ENCODE measurements at regions not wholly inside any gene's neighbourhood (a gene's known extent, or its start where the extent isn't known, plus 50 kb on each side); places are given as distances from the start of the nearest gene placed in this dataset.

DNA sequence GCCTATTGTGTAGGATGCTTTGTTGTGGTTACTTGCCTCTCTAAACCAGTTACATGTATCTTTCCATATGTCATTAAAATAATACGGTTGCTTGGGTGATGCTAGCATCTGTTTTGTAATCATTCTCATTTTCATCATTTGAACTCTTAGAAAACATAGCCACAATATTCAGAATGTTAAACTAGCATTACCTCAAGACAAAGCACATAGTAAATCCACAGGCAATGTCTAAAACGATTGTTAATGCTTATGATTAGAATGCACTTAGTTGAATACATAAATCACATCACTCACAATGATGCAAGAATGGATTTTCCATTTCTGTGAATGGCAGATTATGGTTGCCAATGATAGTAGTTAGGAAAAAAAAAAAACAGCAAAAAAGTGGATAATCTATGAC lies 110.0 kb upstream of the NAALADL2 start:
- FAIRE-seq (no peak), DNase-seq (ENCODE audit: low read depth) (no peak)
- Histone ChIP-seq H3K4me3 (ENCODE audit: low read depth, low read length) (no peak overlapping the region), H3K27me3 (ENCODE audit: control insufficient read depth, insufficient read depth, low read length) (no peaks in the 10 kb centered on the region), H3K36me3 (ENCODE audit: control insufficient read depth, insufficient read depth, low read length) (no peaks in the 10 kb centered on the region)
- TF ChIP-seq, protein P1, sequence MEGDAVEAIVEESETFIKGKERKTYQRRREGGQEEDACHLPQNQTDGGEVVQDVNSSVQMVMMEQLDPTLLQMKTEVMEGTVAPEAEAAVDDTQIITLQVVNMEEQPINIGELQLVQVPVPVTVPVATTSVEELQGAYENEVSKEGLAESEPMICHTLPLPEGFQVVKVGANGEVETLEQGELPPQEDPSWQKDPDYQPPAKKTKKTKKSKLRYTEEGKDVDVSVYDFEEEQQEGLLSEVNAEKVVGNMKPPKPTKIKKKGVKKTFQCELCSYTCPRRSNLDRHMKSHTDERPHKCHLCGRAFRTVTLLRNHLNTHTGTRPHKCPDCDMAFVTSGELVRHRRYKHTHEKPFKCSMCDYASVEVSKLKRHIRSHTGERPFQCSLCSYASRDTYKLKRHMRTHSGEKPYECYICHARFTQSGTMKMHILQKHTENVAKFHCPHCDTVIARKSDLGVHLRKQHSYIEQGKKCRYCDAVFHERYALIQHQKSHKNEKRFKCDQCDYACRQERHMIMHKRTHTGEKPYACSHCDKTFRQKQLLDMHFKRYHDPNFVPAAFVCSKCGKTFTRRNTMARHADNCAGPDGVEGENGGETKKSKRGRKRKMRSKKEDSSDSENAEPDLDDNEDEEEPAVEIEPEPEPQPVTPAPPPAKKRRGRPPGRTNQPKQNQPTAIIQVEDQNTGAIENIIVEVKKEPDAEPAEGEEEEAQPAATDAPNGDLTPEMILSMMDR (IDR thresholded peaks at IDR 0.05; ENCODE audit: insufficient read depth, low read length, severe bottlenecking): no peak

DNA sequence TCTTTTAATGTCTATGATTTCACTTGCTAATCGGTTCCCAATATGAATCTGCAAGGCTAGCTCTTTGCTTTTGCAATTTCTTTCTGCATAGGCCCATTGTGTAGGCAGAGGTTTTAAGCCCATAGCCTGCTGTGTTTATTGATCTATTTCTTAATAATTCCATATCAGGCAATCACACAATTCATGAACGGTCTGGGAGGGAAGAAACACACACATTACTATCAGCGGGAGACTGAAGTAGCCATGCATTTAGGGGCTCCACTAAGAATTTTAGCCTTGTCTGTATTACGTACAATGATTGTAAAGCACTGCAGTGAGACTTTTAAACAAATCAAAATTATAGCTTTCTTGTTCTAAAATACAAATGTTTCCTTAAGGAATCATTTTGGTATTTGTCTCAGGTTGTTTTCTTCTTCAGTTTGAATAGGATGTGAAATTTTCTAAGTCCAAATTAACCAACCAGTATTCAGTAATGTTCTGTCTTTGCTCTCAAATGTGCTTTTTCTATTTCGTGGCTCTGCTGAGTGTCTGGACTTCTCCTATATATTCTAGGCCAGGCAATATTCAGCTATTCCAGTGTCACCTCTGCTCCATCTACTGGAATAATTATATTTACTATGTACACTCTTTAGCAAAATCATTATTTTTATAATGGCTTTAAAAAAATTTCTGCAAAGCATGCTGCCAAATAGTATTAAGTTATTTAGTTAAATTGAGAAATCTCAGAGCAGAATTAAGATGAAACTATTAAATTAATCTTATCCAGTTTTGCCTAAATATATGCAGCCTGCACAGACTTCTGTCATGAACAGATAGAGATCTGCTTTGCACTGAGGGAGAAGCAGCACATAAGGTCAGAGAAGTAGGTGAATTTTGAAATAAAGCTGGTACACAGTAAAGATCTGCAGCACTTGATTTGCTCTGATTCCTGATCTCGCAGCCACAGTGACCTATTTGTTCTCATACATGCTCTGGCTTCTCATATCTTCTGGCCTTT lies 103.0 kb upstream of the NAALADL2 start:
- DNase-seq (ENCODE audit: low read depth) (no peak), FAIRE-seq (no peak)
- H3K36me3 ChIP-seq (ENCODE audit: control insufficient read depth, insufficient read depth, low read length): no peaks in the 10 kb centered on the region
- TF ChIP-seq, protein P1 (IDR thresholded peaks at IDR 0.05; ENCODE audit: insufficient read depth, low read length, severe bottlenecking): no peak
- no peak overlapping the region for H3K4me3 ChIP-seq (ENCODE audit: low read depth, low read length)
- H3K27me3 ChIP-seq (ENCODE audit: control insufficient read depth, insufficient read depth, low read length): no peaks in the 10 kb centered on the region

DNA sequence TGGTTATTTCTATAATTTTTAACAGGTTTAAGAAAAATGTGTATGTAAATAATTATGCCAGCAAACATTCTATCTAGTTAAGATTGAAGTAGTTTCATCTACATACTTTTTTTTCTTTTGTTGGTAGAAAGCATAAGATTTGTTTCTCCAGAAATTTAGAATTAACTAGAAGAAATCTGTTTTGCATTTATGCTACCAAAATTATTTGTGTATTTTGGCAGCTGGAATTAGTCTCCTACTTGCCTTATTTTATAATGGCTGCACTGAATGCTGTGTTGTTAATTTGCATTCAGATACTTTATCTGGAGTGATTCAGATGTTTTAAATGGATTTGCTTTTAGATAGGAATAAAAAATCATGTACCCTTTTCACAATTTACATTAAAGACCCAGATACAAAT lies 100.2 kb upstream of the NAALADL2 start:
- Histone ChIP-seq H3K4me3 (ENCODE audit: low read depth, low read length) (no peak overlapping the region), H3K36me3 (ENCODE audit: control insufficient read depth, insufficient read depth, low read length) (no peaks in the 10 kb centered on the region), H3K27me3 (ENCODE audit: control insufficient read depth, insufficient read depth, low read length) (no peaks in the 10 kb centered on the region)
- TF ChIP-seq, protein P1 (IDR thresholded peaks at IDR 0.05; ENCODE audit: insufficient read depth, low read length, severe bottlenecking): no peak
- FAIRE-seq (no peak), DNase-seq (ENCODE audit: low read depth) (no peak)

DNA sequence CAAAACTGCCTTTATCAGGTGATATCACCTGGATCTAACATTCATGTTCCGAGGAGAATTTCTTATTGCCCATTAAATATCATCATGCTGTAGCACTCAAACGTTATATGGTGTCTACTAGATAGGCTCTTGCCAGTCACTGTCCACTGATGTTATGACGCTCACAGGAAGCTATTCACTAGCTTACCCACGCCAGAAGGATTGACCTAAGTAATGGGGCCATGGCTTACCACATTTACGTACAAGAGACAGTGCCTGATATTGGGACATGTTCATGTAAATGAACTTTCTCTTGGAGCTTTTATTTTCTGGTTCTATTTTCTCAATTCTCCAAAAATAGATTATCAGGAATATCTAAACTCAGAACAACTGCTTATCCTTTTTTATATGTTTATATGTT lies 91.7 kb upstream of the NAALADL2 start:
- FAIRE-seq (no peak), DNase-seq (ENCODE audit: low read depth) (no peak)
- Histone ChIP-seq H3K27me3 (ENCODE audit: control insufficient read depth, insufficient read depth, low read length) (no peaks in the 10 kb centered on the region), H3K36me3 (ENCODE audit: control insufficient read depth, insufficient read depth, low read length) (no peaks in the 10 kb centered on the region), H3K4me3 (ENCODE audit: low read depth, low read length) (no peak overlapping the region)
- TF ChIP-seq, protein P1 (IDR thresholded peaks at IDR 0.05; ENCODE audit: insufficient read depth, low read length, severe bottlenecking): no peak

DNA sequence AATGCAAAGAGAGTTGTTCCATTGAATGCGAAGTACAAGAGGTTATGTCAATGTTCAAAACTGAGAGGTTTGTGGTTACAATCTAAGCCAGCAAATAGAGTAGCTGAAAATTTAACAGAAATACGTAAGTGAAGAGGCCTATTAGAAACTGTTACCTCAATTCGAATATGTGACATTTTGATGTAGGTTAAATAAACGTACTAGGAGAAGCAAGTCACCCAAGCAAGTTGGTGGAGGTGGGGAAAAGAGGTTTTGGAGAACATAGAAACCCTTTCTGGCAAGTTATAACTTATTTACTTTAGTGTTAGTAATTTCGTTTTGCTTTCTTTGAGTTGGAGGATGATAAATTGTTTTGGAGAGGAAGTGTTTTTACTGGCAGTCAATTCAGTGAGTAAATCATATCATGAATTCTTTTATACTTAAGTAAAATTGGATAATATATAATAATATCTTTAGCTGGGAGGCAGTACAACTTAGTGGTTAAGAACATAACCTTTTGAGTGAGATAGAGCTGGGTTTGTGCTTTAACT lies 91.2 kb upstream of the NAALADL2 start:
- no peak overlapping the region for H3K4me3 ChIP-seq (ENCODE audit: low read depth, low read length)
- TF ChIP-seq, protein P1 (IDR thresholded peaks at IDR 0.05; ENCODE audit: insufficient read depth, low read length, severe bottlenecking): no peak
- FAIRE-seq: no peak
- H3K27me3 ChIP-seq (ENCODE audit: control insufficient read depth, insufficient read depth, low read length): no peaks in the 10 kb centered on the region
- peak; percentile 64 for DNase-seq (ENCODE audit: low read depth)
- no peaks in the 10 kb centered on the region for H3K36me3 ChIP-seq (ENCODE audit: control insufficient read depth, insufficient read depth, low read length)

Measured in bronchial epithelial cell (primary cell).